ENCODE measurements at regions not wholly inside any gene's neighbourhood (a gene's known extent, or its start where the extent isn't known, plus 50 kb on each side); places are given as distances from the start of the nearest gene placed in this dataset.
"Not testable (repeated sequence)": the region's sequence is repeated elsewhere in the genome, so short reads cannot be mapped to it uniquely, and the experiment has no call there.

DNA sequence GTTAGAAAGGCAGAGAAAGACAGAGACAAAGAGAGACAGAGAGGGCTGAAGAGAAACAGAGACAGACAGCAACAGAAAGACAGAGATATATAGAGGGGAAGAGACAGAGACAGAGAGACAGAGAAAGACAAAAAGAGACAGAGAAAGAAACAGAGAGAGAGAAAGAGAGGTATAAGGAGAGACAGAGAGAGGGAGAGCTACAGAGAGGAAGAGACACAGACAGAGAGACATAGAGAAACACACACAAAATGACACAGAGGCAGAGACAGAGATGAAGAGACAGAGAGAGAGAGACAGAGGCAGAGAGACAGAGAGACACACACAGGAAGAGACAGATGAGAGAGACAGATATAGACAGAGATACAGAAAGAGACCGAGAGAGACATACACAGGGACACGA is 168.6 kb downstream of the TMEM121 start:
- no peak for DNase-seq (ENCODE audit: low spot score)

DNA sequence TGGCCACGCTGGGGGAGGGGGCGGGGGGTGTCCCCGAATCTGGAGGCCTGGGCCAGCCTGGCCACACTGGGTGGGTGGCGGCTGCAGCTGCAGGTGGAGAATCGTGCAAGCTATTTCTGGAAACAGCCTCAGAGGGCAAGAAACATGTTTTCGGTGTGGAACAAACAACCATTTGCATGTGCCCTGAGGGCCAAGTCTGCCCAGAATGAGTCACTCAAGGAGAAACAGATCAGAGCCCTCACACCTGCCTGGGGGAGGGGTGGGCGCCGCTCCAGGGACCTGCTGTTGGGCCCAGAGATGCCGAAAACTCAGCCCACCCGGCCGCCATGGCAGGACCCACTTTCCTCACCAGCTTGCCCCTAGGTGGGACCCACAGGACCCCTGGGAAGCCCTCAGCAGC is 170.0 kb downstream of the TMEM121 start:
- DNase-seq (ENCODE audit: low spot score), result not testable (repeated sequence)

DNA sequence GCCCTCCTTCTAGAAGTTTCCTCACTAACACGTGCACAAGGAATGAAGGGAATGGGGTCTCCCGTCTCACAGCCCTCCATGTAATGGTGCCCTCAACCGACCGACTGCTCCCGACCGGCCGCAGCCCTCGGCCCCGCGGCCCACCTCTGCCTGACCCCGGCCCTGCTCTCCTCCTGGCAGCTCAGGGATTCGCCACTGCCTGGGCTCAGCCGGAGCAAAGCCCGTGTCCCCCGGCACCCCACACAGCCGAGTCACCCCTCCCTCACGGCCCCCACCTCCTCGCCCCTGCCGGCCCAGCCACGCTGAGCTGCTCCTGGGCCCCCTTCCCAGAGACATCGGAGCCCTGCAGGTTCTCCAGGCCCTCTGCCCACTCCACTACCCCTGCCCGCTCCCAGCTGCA is 171.0 kb downstream of the TMEM121 start:
- not testable (repeated sequence) for DNase-seq (ENCODE audit: low spot score)

DNA sequence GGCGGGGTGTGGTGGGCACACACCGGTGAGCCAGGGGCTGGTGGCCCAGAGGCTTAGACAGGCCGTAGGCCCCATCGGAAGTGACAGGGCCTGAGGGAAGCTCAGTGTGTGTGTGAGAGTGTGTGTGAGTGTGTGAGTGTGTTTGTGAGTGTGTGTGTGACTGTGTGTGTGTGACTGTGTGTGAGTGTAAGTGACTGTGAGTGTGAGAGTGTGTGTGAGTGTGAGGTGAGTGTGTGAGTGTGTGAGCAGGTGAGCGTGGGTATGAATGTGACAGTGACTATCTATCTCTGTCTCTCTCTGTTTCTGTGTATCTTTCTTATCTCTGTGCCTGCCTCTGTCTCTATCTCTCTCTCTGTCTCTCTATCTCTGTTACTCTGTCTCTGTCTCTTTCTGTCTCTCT is 171.6 kb downstream of the TMEM121 start:
- DNase-seq (ENCODE audit: low spot score), result not testable (repeated sequence)

DNA sequence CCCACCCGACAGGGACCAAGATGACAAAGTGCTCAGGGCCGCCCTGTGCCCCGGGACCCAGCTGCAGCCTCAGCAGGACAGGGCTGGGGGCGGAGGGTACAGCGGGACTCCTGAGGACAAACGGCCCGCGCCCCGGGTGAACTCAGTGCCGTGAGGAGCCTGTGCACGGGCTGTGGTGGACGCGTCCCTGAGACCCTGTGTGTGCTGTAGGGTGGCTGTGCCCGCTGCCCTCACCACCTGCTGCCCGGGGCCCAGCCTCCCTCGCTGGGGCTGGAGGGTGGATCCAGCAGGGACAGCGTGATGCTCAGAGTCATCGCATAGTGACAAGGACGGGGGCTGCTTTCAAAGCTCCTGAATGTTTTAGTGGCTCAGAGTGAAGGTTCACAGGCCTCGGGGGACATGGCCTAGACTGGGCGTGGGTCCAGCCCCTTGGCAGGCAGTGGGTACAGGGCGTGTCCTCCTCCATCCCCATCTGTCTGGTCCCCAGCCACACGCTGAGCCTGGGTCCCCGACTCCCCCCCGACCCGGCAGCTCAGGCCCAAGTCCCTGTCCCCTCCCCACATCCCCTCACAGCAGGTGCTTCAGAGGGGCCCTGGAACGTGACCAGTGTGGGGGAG is 172.7 kb downstream of the TMEM121 start:
- DNase-seq (ENCODE audit: low spot score), result not testable (repeated sequence)

DNA sequence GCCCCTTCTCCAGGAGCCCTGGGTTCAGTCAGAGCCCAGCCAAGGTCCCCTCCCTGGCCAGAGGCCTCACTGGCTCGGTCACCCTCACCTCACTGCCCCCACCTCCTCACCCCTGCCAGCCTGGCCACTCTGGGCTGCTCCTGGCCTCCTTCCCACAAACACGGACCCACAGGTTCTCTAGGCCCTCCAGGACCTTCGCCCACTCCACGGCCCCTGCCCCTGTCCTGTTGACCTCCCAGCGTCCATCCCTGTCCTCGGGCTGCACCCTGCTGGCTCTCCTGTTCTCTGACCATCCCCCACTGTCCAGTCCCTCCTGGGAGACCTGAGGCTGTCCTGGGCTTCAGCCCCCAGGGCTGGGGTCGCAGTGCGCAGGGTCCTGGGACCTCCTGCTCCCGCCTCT is 173.3 kb downstream of the TMEM121 start:
- not testable (repeated sequence) for DNase-seq (ENCODE audit: low spot score)

DNA sequence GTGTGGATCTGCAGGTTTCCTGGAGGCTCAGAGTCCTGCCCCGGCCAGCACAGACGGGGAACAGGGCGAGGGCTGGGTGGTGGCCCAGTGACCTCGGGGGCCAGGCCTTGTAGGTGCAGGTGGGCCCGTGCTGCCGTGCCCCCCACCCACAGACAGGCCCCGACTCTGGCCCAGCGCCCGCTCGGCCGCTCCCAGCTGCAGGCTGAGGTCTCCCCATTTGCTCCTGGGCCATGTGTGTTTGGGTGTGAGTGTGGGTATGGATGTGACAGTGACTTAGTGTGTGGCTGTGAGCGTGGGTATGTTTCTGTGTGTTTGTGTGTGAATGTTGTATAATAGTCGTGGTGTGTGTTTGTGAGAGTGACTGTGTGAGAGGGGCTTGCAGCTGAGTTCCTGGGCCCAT is 173.8 kb downstream of the TMEM121 start:
- DNase-seq (ENCODE audit: low spot score), result not testable (repeated sequence)

DNA sequence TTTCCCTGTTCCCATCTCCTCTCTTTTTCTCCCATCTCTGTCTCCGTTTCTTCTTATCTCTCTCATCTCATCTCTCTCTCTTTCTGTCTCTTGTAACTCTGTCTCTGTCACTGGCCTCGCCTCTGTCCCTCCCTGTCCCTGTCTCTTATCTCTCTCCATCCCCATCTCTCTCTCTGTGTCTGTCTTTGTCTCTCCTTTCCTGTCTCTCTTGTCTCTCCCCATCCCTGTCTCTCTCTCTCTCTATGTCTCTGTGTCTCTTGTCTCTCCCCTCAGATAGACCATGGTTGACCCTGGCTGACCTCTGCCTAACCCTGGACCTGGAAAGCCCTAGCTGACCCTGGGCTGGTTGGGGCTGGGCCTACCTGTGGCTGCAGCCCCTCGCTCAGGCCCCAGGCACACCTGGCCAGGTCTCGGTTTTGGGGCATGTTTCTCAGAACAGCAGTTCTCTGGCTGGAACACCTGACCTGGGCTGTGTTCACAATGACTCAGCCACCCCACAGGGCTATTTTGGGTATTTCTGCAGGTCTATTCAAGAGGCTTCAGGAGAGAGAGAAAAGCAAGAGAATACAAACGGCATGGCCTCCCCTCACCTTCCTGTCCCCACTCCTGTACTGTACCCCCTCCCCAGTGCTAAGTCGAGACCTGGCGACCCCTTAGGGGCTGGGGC is 174.4 kb downstream of the TMEM121 start:
- DNase-seq (ENCODE audit: low spot score), result no peak

DNA sequence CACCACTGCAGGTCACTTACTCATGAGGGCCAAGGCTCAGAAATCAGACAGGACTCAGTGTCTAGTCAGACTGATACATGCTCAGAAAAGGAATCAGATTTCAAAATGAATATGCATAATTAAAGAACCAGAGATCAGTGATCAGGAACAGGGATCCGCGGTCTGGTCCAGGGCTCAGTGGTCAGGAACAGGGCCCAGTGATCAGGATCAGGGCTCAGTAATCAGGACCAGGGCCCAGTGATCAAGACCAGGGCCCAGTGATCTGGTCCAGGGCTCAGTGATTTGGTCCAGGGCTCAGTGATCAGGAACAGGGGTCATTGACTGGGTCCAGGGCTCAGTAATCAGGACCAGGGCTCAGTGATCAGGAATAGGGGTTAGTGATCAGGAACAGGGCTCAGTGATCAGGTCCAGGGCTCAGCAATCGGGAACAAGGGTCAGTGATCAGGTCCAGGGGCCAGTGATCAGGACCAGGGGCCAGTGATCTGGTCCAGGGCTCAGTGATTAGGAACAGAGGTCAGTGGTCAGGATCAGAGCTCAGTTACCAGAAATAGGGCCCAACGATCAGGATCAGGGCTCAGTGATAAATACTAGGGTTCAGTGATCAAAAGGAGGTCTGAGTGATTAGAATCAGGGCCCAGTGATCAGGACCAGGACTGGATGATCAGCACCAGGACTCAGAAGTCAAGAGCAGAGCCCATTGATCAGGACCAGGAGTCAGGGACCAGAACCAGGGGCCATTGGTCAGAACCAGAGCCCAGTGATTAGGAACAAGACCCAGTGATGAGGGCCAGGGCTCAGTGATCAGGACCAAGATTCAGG is 175.3 kb downstream of the TMEM121 start:
- no peak for DNase-seq (ENCODE audit: low spot score)

DNA sequence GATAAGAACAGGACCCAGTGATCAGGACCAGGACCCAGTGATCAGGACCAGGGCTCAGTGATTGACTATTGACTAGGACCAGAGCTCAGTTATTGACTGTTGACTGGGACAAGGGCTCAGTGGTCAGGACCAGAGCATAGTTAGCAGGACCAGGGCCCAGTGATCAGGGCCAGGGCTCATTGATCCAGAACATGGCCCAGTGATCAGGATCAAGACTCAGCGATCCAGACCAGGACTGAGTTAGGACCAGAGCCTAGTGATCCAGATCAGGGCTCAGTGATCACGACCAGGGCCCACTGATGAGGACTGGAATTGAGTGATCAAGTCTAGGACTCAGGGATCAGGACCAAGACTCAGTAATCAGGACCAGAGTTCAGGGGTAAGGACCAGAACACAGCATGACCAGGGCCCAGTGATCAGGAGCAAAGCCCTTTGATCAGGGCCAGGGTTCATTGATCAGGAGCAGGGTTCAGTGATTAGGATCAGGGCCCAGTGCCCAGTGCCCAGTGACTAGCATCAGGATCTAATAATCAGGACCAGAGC is 176.0 kb downstream of the TMEM121 start:
- DNase-seq (ENCODE audit: low spot score), result no peak

DNA sequence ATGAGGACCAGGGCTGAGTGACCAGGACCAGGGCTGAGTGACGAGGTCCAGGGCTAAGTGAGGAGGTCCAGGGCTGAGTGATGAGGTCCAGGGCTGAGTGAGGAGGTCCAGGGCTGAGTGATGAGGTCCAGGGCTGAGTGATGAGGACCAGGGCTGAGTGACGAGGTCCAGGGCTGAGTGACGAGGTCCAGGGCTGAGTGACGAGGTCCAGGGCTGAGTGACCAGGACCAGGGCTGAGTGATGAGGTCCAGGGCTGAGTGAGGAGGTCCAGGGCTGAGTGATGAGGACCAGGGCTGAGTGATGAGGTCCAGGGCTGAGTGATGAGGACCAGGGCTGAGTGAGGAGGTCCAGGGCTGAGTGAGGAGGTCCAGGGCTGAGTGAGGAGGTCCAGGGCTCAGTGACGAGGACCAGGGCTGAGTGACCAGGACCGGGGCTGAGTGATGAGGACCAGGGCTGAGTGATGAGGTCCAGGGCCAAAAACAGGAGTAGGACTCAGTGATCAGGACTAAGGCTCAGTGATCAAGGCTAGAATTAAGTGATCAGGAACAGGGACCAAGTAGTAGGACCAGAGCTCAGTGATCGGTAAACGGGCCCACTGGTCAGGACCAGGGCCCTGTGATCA is 176.8 kb downstream of the TMEM121 start:
- DNase-seq (ENCODE audit: low spot score), result not testable (repeated sequence)

DNA sequence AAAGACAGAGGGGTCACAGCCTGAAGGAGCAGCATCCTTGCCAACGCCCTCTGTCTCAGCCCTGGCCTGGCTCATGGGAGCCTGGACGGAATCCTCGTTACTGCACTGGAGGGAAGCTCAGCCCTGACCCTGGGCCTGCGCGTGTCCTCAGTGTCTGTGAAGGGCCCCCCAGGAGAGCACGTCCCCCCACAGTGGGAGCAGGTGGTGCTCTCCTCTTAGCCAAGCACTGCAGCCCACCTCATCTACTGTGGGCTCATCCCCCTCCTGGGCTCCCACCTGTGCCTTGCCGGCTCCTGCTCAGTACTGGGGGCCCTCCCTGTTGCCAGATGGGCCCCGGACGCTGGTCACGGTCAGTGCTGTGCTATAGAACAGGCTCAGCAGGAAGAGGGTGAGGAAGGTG is 177.7 kb downstream of the TMEM121 start:
- not testable (repeated sequence) for DNase-seq (ENCODE audit: low spot score)

DNA sequence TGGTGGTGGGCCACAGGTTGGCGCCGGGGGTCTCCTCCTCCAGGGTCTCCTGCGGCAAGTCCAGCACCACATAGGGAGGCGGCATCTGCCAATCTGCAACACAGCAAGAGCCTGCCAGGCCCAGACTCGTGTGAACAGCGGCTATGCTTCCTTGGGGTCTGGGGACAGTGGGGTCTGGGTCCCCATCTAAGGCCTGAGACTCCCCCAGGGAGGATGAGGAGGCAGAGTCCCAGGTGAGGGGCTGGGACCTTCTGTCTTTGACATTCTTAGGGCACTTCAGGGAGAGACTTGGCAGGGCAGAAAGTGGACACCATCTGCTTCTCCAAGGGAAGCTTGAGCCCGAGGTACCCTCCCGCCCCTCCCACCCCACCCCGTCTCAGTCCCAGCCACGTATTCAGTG is 178.1 kb downstream of the TMEM121 start:
- not testable (repeated sequence) for DNase-seq (ENCODE audit: low spot score)

DNA sequence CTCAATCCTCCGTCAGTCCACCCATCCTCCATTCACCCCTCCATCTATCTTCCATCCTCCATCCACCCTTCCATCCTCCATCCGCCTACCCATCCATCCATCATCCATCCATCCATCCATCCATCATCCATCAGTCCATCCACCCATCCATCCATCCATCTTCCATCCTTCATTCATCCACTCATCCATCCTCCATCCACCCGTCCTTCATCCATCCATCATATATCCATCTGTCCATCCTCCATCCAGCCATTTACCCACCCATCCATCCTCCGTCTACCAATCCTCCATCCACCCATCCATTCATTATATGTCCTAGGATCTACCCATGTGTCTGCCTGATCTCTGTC is 179.1 kb downstream of the TMEM121 start:
- not testable (repeated sequence) for DNase-seq (ENCODE audit: low spot score)

DNA sequence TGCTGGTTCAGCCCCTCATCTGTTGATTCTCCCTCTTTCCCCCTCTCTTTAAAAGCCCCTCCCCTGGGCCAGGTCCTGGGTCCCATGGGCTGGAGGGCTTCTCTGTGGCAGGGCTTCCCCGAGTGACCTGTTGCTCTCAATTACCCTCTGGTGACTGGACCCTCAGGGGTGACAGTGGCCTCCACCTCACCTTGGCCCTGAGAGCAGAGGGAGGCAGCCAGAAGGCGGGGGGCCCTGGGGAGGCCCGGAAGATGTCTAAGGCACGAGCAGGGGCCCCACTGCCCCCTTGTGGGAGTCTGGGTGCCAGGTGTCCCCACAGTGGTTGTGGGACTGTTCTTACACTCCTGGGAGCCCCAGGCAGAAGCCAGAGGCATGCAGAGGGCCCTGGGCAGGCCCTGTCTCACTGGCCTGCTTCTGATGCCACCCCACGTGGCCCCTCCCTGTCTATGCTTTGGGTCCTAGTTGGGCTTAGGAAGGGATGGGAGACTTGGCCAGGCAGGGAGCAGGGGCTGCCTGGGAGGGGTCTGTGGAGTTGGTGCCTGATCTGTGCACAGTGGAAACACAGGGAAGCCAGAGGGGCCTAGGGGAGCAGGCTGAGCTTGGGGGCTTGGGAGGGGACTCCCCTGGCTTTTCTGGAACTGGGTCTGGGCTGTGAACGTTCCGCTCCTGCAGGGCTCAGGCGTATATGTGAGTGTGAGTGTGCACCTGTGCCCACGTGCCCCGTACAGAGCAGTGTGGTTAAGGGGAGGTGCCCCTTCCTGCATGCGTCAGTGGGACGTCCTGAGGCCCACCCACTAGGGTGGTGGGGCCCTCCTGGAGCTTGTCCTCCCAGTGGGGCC is 179.7 kb downstream of the TMEM121 start:
- DNase-seq (ENCODE audit: low spot score), result not testable (repeated sequence)

DNA sequence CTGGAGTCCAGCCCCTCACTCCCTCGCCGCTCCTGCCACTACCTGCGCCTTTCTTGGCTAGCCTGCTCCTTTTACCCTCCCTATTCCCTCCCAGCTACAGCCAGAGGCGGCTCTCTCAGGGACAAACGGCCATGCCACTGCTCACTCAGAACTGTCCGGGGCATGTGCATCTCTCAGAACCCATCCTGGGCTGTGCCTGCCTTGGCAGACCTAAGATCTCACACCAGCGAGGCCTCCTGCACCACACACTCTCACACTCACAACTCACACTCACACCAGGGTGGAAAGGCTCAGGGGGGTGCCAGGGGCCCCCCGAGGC is 180.3 kb downstream of the TMEM121 start:
- not testable (repeated sequence) for DNase-seq (ENCODE audit: low spot score)

DNA sequence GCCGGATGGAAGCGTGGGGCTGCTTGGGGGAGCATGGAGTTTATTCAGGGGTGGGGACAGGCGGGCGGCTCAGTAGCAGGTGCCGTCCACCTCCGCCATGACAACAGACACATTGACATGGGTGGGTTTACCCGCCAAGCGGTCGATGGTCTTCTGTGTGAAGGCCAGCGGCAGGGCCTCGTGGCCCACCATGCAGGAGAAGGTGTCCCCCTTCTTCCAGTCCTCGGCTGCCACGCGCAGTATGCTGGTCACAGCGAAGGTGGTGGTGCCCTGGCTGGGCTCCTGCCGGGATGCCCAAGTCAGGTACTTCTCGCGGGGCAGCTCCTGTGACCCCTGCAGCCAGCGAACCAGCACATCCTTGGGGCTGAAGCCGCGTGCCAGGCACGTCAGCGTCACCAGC is 180.7 kb downstream of the TMEM121 start:
- not testable (repeated sequence) for DNase-seq (ENCODE audit: low spot score)

DNA sequence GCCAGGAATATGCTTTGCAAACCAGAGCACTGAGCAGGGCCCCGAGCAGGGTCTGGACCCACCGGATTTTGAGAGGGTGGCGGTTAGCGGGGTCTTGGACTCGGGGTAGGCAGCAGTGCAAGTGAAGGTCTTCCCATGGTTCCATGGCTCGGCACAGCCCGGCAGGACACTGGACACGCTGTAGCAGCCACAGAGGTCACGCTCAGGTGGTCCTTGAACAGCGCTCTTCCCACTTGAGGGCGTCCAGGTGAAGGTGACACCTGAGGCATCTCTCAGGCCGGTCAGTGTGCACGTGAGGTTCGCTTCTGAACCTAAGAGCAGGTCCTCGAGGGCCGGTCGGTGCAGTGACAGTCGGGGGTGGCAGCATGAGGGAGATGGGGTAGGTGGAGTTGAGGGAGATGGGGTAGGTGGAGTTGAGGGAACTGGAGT is 181.4 kb downstream of the TMEM121 start:
- DNase-seq (ENCODE audit: low spot score), result not testable (repeated sequence)

DNA sequence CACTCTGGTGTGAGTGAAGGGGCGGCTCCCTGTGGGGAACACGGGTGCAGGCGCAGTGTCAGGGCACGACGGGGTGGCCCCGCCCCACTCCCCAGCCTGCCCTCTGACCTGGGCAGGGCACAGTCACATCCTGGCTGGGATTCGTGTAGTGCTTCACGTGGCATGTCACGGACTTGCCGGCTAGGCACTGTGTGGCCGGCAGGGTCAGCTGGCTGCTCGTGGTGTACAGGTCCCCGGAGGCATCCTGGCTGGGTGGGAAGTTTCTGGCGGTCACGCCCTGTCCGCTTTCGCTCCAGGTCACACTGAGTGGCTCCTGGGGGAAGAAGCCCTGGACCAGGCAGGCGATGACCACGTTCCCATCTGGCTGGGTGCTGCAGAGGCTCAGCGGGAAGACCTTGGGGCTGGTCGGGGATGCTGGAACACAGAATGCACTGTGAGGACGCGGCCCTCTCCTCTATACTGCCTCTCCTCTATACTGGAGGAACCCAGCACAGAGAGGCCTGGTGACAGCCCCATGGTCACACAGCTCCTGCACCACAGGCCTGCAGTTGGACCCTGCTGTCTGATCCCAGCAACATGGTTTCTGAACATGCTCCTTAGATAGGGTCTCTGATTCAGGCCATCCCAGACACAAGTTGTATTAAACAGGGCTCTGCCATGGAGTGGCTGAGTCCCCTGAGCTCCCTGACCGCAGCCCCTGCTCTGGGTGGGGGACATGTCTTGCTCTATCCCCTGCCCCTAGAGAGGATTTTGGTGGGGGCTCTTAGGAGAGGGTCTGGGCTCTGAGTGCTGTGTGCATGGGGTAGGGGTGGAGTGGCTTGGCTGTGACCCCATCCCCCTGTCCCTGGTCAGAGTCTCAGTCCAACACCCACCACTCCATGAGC is 182.1 kb downstream of the TMEM121 start:
- DNase-seq (ENCODE audit: low spot score), result not testable (repeated sequence)

DNA sequence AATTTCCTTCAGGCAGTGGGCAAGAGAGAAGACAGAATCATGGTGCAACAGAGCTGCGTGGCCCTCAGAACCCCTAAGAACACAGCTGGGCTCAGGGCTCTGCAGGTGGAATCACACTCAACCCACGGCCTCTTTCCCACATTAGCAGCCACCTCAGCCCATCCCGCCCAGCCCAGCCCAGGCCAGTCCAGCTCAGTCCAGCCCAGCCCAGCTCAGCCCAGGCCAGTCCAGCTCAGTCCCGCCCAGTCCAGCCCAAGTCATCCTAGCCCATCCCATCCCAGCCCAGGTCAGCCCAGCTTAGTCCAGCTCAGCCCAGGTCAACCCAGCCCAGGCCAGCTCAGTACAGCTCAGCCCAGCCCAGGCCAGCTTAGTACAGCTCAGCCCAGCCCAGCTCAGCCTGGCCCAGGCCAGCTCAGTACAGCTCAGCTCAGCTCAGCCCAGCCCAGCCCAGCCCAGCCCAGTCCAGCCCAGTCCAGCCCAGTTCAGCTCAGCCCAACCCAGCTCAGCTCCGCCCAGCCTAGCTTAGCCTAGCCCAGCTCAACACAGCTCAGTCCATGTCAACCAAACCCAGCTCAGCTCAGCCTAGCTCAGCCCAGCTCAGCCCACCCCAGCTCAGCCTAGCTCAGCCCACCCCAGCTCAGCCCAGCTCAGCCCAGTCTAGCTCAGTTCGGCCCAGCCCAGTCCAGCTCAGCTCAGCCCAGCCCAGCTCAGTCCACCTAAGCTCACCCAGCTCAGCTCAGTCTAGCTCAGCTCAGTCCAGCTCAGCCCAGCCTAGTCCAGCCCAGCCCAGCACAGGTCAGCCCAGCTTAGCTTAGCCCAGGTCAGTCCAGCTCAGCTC is 183.1 kb downstream of the TMEM121 start:
- no peak for DNase-seq (ENCODE audit: low spot score)
